Right renal pelvis (tissue), 4 donors: ENCODE measurements at regions not wholly inside any gene's neighbourhood (a gene's known extent, or its start where the extent isn't known, plus 50 kb on each side); places are given as distances from the start of the nearest gene placed in this dataset.
"Not testable (repeated sequence)": the region's sequence is repeated elsewhere in the genome, so short reads cannot be mapped to it uniquely, and the experiment has no call there.

Experiments used
- DNase-seq, 4 donors: peaks; one replicate each; pipeline ENCODE4 v3.0.0-alpha.2; 2013; ENCODE audit warnings: low read depth in 4 of 4, low spot score in 3 of 4, missing footprints in 1 of 4

DNA sequence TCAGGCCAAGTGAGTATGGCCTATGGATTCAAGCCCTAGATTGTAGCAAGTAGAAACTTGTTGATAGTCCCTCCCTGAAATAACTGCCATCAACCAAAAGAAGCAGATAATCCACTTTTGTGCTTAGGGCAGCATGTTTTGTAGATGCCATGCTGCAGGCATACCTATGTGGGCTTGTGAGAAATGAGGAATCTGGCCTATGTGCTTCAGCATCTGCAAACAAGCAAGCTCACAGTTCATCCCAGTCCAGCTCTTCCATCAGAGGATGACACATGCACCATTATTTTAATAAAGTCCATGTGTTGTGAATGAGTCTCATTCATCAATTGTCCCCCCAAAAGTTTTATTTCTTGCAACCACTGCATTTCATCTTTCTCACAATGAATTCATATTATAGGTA lies 421.9 kb upstream of the DIPK2B start:
- DNase-seq, result no peak

DNA sequence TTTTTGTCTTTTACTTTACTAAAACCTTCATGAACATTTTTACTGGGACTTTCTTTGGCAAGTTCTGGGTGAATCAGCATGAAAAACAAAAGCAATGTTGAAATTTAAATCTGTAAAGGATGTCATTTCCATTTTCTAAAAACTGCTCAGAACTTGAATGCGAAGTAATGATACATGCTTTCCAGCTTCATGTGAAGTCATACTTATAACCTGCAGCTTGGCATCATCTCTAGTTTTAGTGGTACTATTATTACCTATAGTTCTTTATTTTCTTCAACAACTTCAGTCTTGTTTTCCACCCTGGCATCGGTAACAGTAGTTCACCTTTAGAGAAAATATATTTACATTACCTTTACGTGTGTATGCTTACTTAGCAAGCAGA lies 421.4 kb upstream of the DIPK2B start:
- DNase-seq, result no peak

GRCh38 chrX:45621376-45622041 lies 420.8 kb upstream of the DIPK2B start:
- DNase-seq, result no peak

- DNase-seq, result no peak
Observed at GRCh38 chrX:45619290-45619689, 418.6 kb upstream of the DIPK2B start.

DNA sequence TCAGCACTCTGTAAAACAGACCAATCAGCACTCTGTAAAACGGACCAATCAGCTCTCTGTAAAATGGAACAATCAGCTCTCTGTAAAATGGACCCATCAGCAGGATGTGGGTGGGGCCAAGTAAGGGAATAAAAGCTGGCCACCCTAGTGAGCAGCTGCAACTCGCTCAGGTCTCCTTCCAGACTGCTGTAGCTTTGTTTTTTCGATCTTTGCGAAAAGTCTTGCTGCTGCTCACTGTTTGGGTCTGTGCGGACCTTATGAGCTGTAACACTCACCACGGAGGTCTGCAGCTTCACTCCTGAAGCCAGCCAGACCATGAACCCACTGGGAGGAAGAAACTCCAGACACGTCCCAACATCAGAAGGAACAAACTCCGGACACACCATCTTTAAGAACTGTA lies 414.9 kb upstream of the DIPK2B start:
- DNase-seq, result not testable (repeated sequence)

DNA sequence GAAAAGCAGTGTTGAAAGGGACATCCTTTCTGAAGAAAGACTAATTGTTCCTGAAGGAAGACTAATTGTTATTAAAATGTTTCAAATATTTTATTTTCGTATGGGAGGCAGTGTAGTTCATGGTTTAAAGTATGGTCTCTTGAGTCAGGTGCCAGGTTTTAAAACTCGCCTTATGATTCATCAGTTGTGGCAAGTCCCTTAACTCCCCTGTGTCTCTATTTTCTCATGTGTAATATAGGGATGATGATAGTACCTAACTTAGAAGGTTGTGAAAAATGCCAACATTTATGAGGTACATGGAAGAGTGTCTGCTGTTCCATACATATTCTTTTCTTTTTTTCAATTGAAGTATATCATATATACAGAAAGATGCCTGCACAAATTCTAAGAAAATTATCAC lies 414.2 kb upstream of the DIPK2B start:
- no peak for DNase-seq

DNA sequence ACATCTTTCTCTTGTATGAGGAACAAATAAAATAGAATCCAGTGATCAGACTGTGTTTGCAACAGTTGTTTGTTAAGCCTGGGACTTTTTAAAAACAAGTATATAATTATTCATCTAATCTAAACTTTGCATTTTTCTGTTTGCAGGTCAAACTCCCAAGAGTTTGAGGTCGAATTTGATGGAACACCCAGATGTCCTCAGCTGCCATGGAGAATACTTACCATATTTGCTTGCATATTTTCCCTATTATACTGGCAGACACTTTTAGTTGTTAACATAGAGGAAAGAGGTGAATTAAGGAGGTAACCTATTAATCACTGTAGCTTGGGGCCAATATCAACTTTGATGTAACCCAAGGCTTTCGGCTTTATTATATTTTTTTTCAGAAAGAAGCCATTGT lies 401.5 kb upstream of the DIPK2B start:
- no peak for DNase-seq

DNA sequence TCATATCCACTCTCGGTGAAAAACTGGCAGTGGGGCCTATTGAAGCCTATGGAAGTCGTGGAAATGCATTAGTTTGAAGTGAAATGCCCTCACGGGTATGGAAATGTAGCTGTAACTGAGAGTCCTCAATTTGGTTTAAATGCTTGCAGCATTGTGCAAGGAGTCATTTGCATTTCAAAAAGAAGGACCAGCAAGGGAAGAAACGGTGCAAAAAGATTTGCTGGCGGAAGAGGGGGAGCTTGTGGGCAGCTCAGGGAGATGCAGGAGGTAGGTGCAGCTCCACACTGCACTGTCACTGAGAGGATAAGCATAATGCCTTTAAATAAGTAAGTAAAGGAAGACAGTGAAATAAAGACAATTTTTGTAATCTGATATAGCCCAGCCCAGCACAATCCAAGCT lies 400.4 kb upstream of the DIPK2B start:
- no peak for DNase-seq

GRCh38 chrX:45598861-45599260 lies 398.2 kb upstream of the DIPK2B start:
- no peak for DNase-seq

- no peak for DNase-seq
Observed at GRCh38 chrX:45596188-45596808, 395.6 kb upstream of the DIPK2B start.

DNA sequence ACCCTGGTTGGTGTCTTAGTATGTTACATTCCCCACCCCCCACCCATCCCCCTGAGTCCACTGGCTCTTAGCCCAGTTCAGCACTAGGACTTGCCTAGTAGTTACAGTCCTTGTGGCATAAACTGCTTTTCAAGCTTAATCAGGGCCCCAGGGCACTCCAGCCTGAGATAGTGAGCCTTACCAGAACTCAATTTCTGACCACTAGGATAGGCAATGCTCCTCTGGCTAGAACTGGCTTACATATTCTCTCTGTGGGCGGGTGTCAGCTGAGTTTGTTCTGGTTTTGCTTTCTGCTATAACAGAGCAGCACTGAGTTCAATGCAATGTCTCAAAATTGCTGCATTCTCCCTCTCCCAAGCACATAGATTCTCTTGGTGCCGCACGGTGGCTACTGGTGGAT lies 391.4 kb upstream of the DIPK2B start:
- DNase-seq, result no peak

DNA sequence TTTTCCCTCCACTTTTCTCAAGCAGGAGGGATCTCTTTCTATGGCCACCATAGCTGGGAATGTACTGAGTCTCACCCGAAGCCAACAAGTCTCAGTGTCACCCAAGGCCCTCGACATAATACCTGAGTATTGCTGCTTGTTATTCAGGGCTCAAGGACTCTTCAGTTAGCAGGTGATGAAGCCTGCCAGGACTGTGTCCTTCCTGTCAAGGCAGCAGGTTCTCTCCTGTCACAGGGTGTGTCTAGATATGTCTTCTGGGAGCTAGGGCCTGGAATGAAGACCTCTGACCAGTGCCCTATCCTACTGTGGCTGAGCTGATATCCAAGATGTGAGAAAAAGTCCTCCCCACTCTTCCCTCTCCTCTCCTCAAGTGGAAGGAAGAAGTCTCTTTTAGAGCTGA lies 391.0 kb upstream of the DIPK2B start:
- no peak for DNase-seq

DNA sequence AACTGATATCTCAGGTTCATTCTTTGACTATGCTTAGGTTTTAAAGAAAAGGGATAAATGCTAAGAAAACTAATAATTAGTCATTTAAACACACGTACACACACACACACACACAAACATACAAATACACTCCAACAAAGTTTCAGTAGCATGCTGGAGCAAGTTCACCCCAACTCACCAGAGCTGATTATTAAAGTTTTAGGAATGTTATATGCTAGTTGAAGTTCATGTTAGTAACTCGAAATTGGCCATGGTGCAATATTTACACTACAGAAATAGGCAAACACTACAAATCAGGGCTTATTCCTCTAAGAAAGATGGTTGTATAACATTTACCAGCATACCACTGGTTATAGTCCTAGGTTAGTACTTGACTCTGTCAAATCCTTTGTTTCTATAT lies 384.0 kb upstream of the DIPK2B start:
- no peak for DNase-seq

GRCh38 chrX:45577361-45577760 lies 376.7 kb upstream of the DIPK2B start:
- no peak for DNase-seq

DNA sequence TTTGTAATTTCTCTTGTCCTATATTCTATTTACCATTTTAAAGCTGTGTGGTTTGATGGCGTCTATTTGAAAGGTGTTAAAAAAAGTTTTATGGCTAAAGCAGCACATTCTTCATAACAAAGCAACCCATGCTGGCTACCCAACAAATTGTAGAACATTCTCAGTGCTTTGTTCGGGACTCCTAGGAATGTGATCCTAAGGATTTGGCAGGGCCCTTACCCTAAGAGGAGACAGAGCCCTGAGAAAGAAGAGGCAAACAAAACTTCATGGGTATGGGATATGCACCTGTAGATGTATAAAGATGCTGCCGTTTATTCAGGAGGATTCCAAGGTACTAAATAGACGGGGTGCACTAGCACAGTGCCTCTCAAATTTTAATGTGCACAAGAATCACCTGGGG lies 370.8 kb upstream of the DIPK2B start:
- no peak for DNase-seq

DNA sequence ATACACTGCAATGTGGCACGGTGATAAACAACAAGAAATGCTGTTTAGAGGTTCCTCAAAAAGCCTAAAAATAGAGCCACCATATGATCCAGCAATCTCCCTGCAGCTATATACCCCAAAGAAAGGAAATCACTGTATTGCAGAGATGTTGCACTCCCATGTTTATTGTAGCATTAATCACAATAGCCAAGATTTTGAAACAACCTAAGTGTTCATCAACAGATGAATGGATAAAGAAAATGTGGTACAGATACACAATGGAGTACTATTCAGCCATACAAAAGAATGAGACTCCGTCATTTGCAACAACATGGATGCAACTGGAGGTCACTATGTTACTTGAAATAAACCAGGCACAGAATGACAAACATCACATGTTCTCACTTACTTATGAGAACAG lies 365.8 kb upstream of the DIPK2B start:
- DNase-seq, result no peak

DNA sequence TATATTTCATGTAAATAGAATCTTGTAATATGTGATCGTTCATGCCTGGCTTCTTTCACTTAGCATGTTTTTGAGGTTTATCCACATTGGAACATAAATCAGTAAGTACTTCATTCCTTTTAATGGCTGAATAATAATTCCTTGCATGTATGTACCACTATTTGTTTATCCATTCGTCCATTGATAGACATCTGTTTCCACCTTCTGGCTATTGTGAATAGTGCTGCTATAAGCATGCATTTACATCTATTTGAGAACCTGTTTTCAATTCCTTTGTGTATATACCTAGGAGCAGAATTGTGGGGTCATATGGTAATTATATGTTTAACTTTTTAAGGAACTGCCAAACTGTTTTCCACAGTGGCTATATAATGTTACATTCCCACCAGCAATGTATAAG lies 356.7 kb upstream of the DIPK2B start:
- DNase-seq, result no peak

- DNase-seq, result no peak
Observed at GRCh38 chrX:45554736-45555135, 354.1 kb upstream of the DIPK2B start.

DNA sequence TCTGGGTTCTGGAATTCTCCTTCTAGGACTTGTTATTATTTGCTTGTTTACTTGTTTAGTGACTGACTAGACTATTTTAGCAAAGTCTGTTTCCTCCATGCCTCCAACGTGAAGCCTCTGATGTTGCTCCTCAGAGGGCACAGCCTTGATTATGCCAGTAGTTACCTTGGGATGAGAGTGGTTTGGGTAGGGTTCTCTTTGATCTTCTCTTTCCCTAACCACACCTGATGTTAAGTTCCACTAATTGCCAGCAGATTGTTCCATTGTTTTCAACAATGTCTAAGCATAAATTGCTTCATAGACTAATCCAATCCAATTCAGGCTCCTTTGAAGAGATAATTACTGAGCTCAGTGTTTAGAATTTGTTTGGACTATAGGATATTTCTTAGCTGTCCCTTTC lies 352.7 kb upstream of the DIPK2B start:
- no peak for DNase-seq

DNA sequence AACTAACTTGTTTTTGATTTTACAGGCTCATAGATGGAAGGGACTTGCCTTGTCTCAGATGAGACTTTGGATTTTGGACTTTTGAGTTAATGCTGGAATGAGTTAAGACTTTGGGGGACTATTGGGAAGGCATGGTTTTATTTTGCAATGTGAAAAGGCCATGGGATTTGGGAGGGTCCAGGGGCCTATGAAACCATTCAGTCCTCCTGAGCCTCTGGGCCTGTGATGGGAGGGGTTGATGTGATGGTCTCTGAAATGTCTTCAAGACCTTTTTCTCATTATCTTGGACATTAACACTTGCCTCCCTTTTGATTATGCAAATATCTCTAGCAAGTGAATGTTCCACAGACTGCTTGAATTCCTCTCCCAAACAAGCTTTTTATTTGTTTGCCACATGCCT lies 346.0 kb upstream of the DIPK2B start:
- DNase-seq, result not testable (repeated sequence)

DNA sequence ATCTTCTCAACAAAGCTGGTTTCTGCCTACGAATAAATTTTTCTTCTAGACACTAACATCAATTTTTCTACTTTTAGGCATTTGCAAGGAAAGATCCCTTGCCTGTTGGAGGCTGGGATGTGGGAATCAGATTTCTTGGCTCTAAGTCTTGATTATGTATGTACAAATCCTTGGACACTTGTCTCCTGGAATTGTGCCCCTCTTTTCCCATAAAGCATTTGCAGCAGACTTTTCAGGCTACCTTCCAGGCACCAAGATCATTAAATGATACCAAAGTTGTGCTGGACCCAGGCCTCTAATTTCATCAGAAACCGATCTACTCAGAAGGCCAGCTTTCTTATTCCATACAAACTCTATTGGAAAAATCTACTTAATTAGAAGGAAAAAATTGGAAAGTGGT lies 339.5 kb upstream of the DIPK2B start:
- no peak for DNase-seq

DNA sequence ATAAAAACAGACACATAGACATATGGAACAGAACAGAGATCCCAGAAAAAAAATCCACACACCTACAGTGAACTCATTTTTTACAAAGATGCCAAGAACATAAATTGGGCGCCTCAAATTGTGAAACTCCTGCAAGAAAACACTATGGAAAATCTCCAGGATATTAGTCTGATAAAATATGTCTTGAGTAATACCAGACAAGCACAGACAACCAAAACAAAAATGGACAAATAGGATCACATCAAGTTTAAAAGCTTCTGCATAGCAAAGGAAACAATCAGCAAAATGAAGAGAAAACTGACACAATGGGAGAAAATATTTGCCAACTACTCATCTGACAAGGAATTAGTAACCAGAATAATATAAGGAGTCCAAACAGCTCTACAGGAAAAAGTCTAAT lies 337.3 kb upstream of the DIPK2B start:
- no peak for DNase-seq

- no peak for DNase-seq
Observed at GRCh38 chrX:45527834-45528233, 327.2 kb upstream of the DIPK2B start.
